GM12878 (cell line): ENCODE measurements at regions not wholly inside any gene's neighbourhood (a gene's known extent, or its start where the extent isn't known, plus 50 kb on each side); places are given as distances from the start of the nearest gene placed in this dataset.

Experiments
- ATAC-seq: fragments of 200-7000 bp; cut with Tn5 transposase; 3 replicates; pipeline ENCODE4 v1.9.1; 2020; ENCODE audit warnings: mild to moderate bottlenecking, moderate library complexity
- BruUV-seq: library from RNA; stranded (reverse); fragments of 400-500 nt; replicated peaks from 2 replicates; lab custom pipeline; 2021; lab: Mats Ljungman, UMichigan
- CTCF ChIA-PET: fragments of 300-600 bp; sonication (Branson Sonifier 250); formaldehyde crosslinking; extraction: SDS; loops from one replicate; lab custom pipeline; 2021; ENCODE audit warnings: inconsistent platforms; lab: Yijun Ruan, JAX
- POLR2A ChIA-PET: fragments of 350-600 bp; formaldehyde crosslinking; extraction: SDS; loops from one replicate; lab custom pipeline; 2021; ENCODE audit warnings: inconsistent platforms; lab: Charles Lee
- RAD21 ChIA-PET: fragments of 300-600 bp; sonication (Branson Sonifier 250); formaldehyde crosslinking; loops from one replicate; lab custom pipeline; 2023; ENCODE audit warnings: antibody characterized with exemption; ENCODE audit not compliant: unreplicated experiment; lab: Charles Lee
- SMC1A ChIA-PET: fragments of 300-600 bp; sonication (Branson Sonifier 250); formaldehyde crosslinking; loops from one replicate; lab custom pipeline; 2023; ENCODE audit not compliant: unreplicated experiment, uncharacterized antibody; lab: Charles Lee
- DNase-seq: peaks from one replicate; pipeline ENCODE4 v3.0.0-alpha.2; 2011; ENCODE audit warnings: low read depth, low spot score
- FAIRE-seq: peaks from 3 replicates; lab custom pipeline; 2011; peaks lifted over from hg19 to GRCh38; lab: Jason Lieb, UNC
- H2AFZ ChIP-seq: 2 replicates; pipeline ENCODE4 v1.6.0; 2011; ENCODE audit warnings: low read depth, low read length, control low read depth; ENCODE audit not compliant: control insufficient read depth
- H3K27ac ChIP-seq: 2 replicates; pipeline ENCODE4 v1.5.1; 2011; ENCODE audit warnings: control low read depth; ENCODE audit not compliant: control insufficient read depth, insufficient read depth
- H3K27me3 ChIP-seq, 2 experiments: replicated peaks in 1 of 2; 2 replicates each; pipeline versions ENCODE4 v1.6.0 to v1.6.1; 2011; ENCODE audit warnings: low read length in 1 of 2; ENCODE audit not compliant: control insufficient read depth in 2 of 2, insufficient read depth in 2 of 2
- H3K36me3 ChIP-seq, 2 experiments: 2 replicates each; pipeline ENCODE4 v1.5.1; 2011; ENCODE audit warnings: low read length in 1 of 2; ENCODE audit not compliant: control insufficient read depth in 2 of 2, insufficient read depth in 2 of 2
- H3K4me1 ChIP-seq: 2 replicates; pipeline ENCODE4 v1.6.1; 2011; ENCODE audit warnings: mild to moderate bottlenecking, low read length, moderate library complexity, mixed read lengths; ENCODE audit not compliant: control insufficient read depth, insufficient read depth
- H3K4me2 ChIP-seq: 2 replicates; pipeline ENCODE4 v1.6.0; 2011; ENCODE audit warnings: control low read depth; ENCODE audit not compliant: control insufficient read depth, insufficient read depth
- H3K4me3 ChIP-seq: fragments of 200-600 bp; sonication (generic); 2 replicates; pipeline ENCODE4 v1.5.1; 2016
- H3K79me2 ChIP-seq: 2 replicates; pipeline ENCODE4 v1.6.0; 2011; ENCODE audit warnings: low read length; ENCODE audit not compliant: control insufficient read depth, insufficient read depth
- H3K9ac ChIP-seq: 2 replicates; pipeline ENCODE4 v1.8.0; 2011; ENCODE audit warnings: low read length, control low read depth, mixed read lengths; ENCODE audit not compliant: control insufficient read depth, insufficient read depth
- H3K9me3 ChIP-seq: replicated peaks from 3 replicates; pipeline ENCODE4 v1.5.1; 2011; ENCODE audit warnings: mild to moderate bottlenecking, low read length; ENCODE audit not compliant: control insufficient read depth, insufficient read depth
- H4K20me1 ChIP-seq: 2 replicates; pipeline ENCODE4 v1.6.0; 2011; ENCODE audit not compliant: control insufficient read depth, insufficient read depth
- CBX3 ChIP-seq: fragments of 200-600 bp; sonication (generic); IDR thresholded peaks from 2 replicates; pipeline ENCODE4 v1.6.1; 2016; ENCODE audit warnings: low read depth, borderline replicate concordance
- CHD2 ChIP-seq: IDR thresholded peaks from 2 replicates; pipeline ENCODE4 v1.6.1; 2011; ENCODE audit warnings: low read depth, low read length, improper control_type of control experiment, borderline replicate concordance
- FOXK2 ChIP-seq: fragments of 450-650 bp; IDR thresholded peaks from 2 replicates; pipeline ENCODE4 v1.6.1; 2017; ENCODE audit warnings: mild to moderate bottlenecking, moderate library complexity
- HCFC1 ChIP-seq: fragments of 150-350 bp; IDR thresholded peaks from 2 replicates; pipeline ENCODE4 v1.6.1; 2014; ENCODE audit warnings: low read length
- IKZF2 ChIP-seq, 2 experiments: fragments of 450-650 bp; IDR thresholded peaks; 2 replicates each; pipeline ENCODE4 v1.6.1; 2017; ENCODE audit warnings: mild to moderate bottlenecking in 2 of 2, moderate library complexity in 2 of 2
- KLF5 ChIP-seq: fragments of 450-650 bp; IDR thresholded peaks from 2 replicates; pipeline ENCODE4 v1.6.1; 2014; ENCODE audit warnings: mild to moderate bottlenecking; ENCODE audit not compliant: partially characterized antibody
- MYB ChIP-seq: fragments of 150-350 bp; IDR thresholded peaks from 2 replicates; pipeline ENCODE4 v1.6.1; 2014; ENCODE audit warnings: mild to moderate bottlenecking, low read depth, low read length, borderline replicate concordance
- NFXL1 ChIP-seq: fragments of 450-650 bp; IDR thresholded peaks from 2 replicates; pipeline ENCODE4 v1.6.1; 2017; ENCODE audit warnings: antibody characterized with exemption, mild to moderate bottlenecking, borderline replicate concordance
- RELA ChIP-seq: fragments of 450-650 bp; IDR thresholded peaks from 2 replicates; pipeline ENCODE4 v1.8.0; 2014; ENCODE audit warnings: borderline replicate concordance; ENCODE audit not compliant: partially characterized antibody
- SRF ChIP-seq, 2 experiments: IDR thresholded peaks; 2 replicates each; pipeline ENCODE4 v1.6.1; 2011; ENCODE audit warnings: low read depth in 2 of 2, low read length in 2 of 2, mild to moderate bottlenecking in 1 of 2, moderate library complexity in 1 of 2
- YY1 ChIP-seq: IDR thresholded peaks from 2 replicates; pipeline ENCODE4 v1.6.1; 2011; ENCODE audit warnings: low read depth, mild to moderate bottlenecking, low read length
- ZBED1 ChIP-seq: IDR thresholded peaks from 2 replicates; pipeline ENCODE4 v1.6.1; 2016; ENCODE audit warnings: borderline replicate concordance
- WGBS: methylation state at CpG from one replicate; pipeline ENCODE4 v1.1.6; 2016; ENCODE audit warnings: low lambda C conversion rate; ENCODE audit not compliant: insufficient replicate concordance, insufficient coverage; ENCODE audit errors: missing lambda C conversion rate; 5-methylcytosine and 5-hydroxymethylcytosine counted together
- in situ Hi-C: fragments of 300-500 bp; cut with MboI; formaldehyde crosslinking; loops from 9 replicates; pipeline ENCODE4 v1.14.3; 2018; ENCODE audit warnings: mixed read lengths
- intact Hi-C: fragments of 100-400 bp; cut with micrococcal nuclease; formaldehyde crosslinking; loops from one replicate; pipeline ENCODE4 v1.14.2; 2022; ENCODE audit not compliant: unreplicated experiment
- TF ChIP-seq, protein P1 (sequence below): IDR thresholded peaks from 2 replicates; pipeline ENCODE4 v1.6.1; 2012; ENCODE audit warnings: low read depth, low read length, improper control_type of control experiment
- TF ChIP-seq, protein P2 (sequence below): fragments of 450-650 bp; IDR thresholded peaks from 2 replicates; pipeline ENCODE4 v1.6.1; 2016; ENCODE audit warnings: mild to moderate bottlenecking
- TF ChIP-seq, protein P3 (sequence below): fragments of 450-650 bp; IDR thresholded peaks from 2 replicates; pipeline ENCODE4 v1.6.1; 2014; ENCODE audit warnings: mild to moderate bottlenecking

DNA sequence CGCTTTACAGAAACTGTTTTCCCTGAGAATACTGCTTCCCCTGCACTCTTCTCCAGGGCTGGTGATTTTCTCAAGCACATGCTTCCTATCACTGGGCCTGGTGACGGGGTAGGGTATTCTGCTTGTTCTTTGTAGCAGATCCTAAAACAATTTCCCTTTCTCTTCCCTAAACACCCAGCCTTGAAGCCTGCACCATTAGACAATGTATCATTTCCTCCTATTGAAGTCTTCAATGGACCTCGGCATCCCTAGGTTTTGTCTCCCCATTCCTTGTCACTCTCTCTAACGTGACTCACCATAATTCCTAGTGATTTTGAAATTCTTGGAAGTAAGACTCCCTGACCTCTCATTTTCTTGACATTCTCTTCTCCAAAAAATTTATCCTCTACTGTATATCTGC, 109.5 kb upstream of the GHITM start:
- ATAC-seq: no peak
- Histone ChIP-seq H4K20me1 (no peaks in the 10 kb centered on the region), H3K4me3 (no peak overlapping the region), H3K4me2 (no peak overlapping the region), H3K79me2 (no peaks in the 10 kb centered on the region), H3K9me3 (no peaks in the 10 kb centered on the region), H3K36me3 (no peaks in the 10 kb centered on the region), H3K4me1 (no peaks in the 10 kb centered on the region), H2AFZ (no peak overlapping the region), H3K27ac (no peak overlapping the region), H3K9ac (no peak overlapping the region), H3K27me3 (no peaks in the 10 kb centered on the region)
- no peak for DNase-seq
- TF ChIP-seq CBX3 (no peak), NFXL1 (no peak)
- BruUV-seq: no TSS peak
- POLR2A ChIA-PET: no interaction called here
- 10% methylated on average over 4 of the region's 4 CpGs for WGBS
- SMC1A ChIA-PET: no interaction called here
- CTCF ChIA-PET: no interaction called here
- RAD21 ChIA-PET: no interaction called here
- no peak for FAIRE-seq
- intact Hi-C loops (loop anchor here (5.0 kb wide), 1 partner anchor 158 kb away; no protein-coding TSS in a partner anchor), in situ Hi-C loops (no loop called here)

DNA sequence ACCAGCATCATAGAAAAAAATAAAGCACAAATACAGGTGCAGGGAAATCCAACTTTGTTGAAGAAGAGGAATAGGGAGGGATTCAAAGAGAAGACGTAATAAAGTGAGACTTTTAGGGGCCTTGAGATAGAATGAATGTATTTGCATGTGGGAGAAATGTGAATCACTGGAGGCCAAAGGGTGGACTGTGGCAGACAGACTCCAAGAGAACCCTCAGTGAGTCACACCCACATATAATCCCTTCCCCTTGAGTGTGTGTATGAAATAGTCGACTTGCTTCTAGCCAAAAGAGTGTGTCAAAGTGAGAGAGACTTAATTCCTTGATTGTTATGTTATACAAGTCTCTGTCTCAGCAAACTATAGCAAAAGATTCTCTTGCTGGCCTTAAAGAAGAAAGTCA, 101.3 kb upstream of the GHITM start:
- in situ Hi-C loops (no loop called here), intact Hi-C loops (no loop called here)
- no peaks in the 10 kb centered on the region for H3K9me3 ChIP-seq
- 0% methylated on average over 2 of the region's 2 CpGs for WGBS
- ChIA-PET POLR2A (no interaction called here), SMC1A (no interaction called here), RAD21 (no interaction called here), CTCF (interaction anchor here (2.0 kb wide), 1 partner anchor 11 kb away, joined by 5 read pairs; no protein-coding TSS in a partner anchor)
- no peaks in the 10 kb centered on the region for H3K36me3 ChIP-seq
- H3K79me2 ChIP-seq: no peaks in the 10 kb centered on the region
- H3K4me3 ChIP-seq: no peak overlapping the region
- no peak for ATAC-seq
- no peak overlapping the region for H2AFZ ChIP-seq
- H3K4me2 ChIP-seq: no peak overlapping the region
- no peak for DNase-seq
- FAIRE-seq: no peak
- no peaks in the 10 kb centered on the region; a peak in 1 of 4 replicates for H3K27me3 ChIP-seq
- no peaks in the 10 kb centered on the region for H3K4me1 ChIP-seq
- no peak overlapping the region for H3K9ac ChIP-seq
- no peak overlapping the region for H3K27ac ChIP-seq
- BruUV-seq: no TSS peak
- no peaks in the 10 kb centered on the region for H4K20me1 ChIP-seq
- TF ChIP-seq HCFC1: no peak
- TF ChIP-seq SRF (IDR thresholded peaks at IDR 0.05; ENCODE audit: low read depth in 2 of 2, low read length in 2 of 2): no peak
- no peak for TF ChIP-seq CHD2
- TF ChIP-seq KLF5: no peak
- TF ChIP-seq, protein P1, sequence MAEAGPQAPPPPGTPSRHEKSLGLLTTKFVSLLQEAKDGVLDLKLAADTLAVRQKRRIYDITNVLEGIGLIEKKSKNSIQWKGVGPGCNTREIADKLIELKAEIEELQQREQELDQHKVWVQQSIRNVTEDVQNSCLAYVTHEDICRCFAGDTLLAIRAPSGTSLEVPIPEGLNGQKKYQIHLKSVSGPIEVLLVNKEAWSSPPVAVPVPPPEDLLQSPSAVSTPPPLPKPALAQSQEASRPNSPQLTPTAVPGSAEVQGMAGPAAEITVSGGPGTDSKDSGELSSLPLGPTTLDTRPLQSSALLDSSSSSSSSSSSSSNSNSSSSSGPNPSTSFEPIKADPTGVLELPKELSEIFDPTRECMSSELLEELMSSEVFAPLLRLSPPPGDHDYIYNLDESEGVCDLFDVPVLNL: no peak
- no peak for TF ChIP-seq YY1
- TF ChIP-seq RELA: no peak
- no peak for TF ChIP-seq FOXK2
- TF ChIP-seq, protein P2, sequence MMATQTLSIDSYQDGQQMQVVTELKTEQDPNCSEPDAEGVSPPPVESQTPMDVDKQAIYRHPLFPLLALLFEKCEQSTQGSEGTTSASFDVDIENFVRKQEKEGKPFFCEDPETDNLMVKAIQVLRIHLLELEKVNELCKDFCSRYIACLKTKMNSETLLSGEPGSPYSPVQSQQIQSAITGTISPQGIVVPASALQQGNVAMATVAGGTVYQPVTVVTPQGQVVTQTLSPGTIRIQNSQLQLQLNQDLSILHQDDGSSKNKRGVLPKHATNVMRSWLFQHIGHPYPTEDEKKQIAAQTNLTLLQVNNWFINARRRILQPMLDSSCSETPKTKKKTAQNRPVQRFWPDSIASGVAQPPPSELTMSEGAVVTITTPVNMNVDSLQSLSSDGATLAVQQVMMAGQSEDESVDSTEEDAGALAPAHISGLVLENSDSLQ: no peak
- no peak for TF ChIP-seq ZBED1
- TF ChIP-seq, protein P3, sequence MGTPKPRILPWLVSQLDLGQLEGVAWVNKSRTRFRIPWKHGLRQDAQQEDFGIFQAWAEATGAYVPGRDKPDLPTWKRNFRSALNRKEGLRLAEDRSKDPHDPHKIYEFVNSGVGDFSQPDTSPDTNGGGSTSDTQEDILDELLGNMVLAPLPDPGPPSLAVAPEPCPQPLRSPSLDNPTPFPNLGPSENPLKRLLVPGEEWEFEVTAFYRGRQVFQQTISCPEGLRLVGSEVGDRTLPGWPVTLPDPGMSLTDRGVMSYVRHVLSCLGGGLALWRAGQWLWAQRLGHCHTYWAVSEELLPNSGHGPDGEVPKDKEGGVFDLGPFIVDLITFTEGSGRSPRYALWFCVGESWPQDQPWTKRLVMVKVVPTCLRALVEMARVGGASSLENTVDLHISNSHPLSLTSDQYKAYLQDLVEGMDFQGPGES: no peak
- no peak for TF ChIP-seq MYB
- no peak for TF ChIP-seq IKZF2 (IDR thresholded peaks at IDR 0.05)
